ENCODE measurements at regions not wholly inside any gene's neighbourhood (a gene's known extent, or its start where the extent isn't known, plus 50 kb on each side); places are given as distances from the start of the nearest gene placed in this dataset.

DNA sequence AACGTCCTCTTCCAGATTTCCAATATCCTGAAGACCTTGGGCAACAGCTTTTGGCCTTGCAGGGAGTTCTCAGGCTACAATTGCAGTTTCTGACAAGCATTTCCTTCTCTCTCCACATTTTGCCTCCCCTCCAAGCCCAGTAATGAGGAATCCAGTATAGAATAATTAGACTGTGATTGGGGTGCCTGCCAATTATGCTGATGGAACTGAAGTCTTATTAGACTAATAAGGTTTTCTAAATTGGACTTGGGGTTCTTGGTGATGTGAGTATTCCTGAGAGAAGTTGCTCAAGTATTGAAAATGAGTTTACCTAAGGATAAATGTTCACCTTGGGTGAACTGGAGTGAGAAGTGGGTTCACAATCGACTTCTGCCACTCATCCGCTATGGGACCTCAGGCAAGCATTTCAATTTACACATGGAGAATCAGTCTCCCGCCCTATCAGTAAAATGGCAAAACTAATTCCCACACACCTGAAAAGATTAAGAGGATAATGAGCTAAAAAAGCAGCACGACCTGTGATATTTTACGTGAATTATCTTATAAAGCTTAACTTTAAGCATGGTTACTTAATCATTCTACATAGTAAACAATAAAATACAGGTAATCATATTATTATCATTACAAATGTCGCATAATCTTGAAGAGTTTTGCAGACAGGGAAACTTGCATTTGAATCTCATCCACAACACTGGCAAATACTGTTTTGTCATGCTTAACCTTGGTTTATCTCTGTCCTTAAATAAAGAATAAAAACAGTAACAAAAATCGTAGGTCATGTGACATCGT, 628.0 kb downstream of the TMEM114 start:
- TF ChIP-seq, protein P1, sequence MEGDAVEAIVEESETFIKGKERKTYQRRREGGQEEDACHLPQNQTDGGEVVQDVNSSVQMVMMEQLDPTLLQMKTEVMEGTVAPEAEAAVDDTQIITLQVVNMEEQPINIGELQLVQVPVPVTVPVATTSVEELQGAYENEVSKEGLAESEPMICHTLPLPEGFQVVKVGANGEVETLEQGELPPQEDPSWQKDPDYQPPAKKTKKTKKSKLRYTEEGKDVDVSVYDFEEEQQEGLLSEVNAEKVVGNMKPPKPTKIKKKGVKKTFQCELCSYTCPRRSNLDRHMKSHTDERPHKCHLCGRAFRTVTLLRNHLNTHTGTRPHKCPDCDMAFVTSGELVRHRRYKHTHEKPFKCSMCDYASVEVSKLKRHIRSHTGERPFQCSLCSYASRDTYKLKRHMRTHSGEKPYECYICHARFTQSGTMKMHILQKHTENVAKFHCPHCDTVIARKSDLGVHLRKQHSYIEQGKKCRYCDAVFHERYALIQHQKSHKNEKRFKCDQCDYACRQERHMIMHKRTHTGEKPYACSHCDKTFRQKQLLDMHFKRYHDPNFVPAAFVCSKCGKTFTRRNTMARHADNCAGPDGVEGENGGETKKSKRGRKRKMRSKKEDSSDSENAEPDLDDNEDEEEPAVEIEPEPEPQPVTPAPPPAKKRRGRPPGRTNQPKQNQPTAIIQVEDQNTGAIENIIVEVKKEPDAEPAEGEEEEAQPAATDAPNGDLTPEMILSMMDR (IDR thresholded peaks at IDR 0.05; ENCODE audit: insufficient read depth, low read depth, low read length, missing control alignments): no peak
- H3K4me3 ChIP-seq (ENCODE audit: low read length): no peak overlapping the region
- no peak for DNase-seq (ENCODE audit: low read depth)

DNA sequence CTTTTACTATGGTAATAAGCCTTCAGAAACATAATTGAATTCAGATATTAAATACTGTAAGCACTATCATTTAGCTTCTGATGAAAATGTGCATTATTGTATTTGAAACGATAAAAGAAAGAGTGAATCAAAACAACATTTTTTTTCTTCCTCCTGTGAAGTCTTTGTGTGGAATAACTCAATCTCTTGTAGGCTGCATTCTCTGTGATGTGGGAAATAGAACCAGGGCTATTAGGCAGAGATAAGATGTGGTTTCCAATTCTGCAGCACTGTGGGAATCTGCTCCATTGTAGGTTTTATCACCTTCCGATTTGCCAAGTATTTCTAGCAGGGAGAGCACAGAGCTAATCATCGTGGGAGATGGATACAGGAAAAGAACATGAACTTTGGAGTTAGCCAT, 624.5 kb downstream of the RBFOX1 start:
- no peak for DNase-seq (ENCODE audit: low read depth)
- no peak overlapping the region for H3K4me3 ChIP-seq (ENCODE audit: low read length)
- TF ChIP-seq, protein P1 (IDR thresholded peaks at IDR 0.05; ENCODE audit: insufficient read depth, low read depth, low read length, missing control alignments): no peak

DNA sequence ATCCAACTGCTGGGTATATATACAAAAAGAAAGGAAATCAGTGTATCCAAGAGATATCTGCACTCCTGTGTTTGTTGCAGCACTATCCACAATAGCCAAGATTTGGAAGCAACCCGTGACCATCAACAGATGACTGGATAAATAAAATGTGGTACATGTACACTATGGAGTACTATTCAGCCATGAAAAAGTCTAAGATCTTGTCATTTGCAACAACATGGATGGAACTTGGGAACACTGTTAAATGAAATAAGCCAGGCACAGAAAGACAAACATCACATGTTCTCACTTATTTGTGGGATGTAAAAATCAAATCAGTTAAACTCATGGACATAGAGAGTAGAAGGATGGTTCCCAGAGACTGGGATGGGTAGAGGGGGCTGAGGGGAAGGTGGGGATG, 620.7 kb downstream of the RBFOX1 start:
- TF ChIP-seq, protein P1 (IDR thresholded peaks at IDR 0.05; ENCODE audit: insufficient read depth, low read depth, low read length, missing control alignments): no peak
- no peak for DNase-seq (ENCODE audit: low read depth)
- H3K4me3 ChIP-seq (ENCODE audit: low read length): no peak overlapping the region

DNA sequence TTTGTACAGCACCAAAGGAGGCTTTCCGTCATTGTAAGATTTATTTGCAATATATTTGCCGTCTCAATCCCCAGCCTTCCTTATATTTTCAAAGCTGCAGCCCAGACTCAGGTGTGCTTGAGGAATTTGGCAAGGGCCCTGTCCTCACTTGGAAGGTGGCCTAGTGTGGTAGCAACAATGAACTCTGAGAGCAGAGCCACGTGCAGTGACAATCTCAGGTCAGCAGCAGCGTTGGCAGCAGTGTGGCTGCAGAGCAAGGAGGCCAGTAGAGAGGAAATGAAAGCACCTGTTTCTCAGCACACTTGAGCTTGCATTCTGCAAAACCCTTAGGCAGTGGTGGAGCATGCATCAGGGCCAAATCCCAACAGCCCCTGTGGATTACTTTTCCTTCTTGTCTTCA, 613.5 kb downstream of the RBFOX1 start:
- H3K4me3 ChIP-seq (ENCODE audit: low read length): no peak overlapping the region
- TF ChIP-seq, protein P1 (IDR thresholded peaks at IDR 0.05; ENCODE audit: insufficient read depth, low read depth, low read length, missing control alignments): no peak
- no peak for DNase-seq (ENCODE audit: low read depth)

DNA sequence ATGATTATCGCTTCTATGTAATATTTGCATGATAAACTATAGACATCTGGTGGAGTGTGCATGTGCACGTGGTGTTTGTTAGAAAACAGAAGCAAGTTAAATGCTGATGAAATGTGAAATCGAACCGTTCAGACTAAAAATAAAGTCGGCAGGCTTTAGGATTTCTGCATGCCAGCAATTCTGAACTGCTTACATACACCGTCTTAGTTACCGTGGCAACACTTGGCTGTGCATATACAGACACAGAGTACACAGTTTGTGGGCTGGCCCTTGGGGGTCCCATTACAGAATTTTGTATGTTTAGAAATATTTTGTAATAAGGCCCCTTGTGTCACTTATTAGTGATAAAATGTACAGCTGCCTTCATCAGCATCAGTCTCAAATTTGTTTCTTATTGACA, 605.5 kb downstream of the RBFOX1 start:
- TF ChIP-seq, protein P1 (IDR thresholded peaks at IDR 0.05; ENCODE audit: insufficient read depth, low read depth, low read length, missing control alignments): no peak
- H3K4me3 ChIP-seq (ENCODE audit: low read length): no peak overlapping the region
- no peak for DNase-seq (ENCODE audit: low read depth)

DNA sequence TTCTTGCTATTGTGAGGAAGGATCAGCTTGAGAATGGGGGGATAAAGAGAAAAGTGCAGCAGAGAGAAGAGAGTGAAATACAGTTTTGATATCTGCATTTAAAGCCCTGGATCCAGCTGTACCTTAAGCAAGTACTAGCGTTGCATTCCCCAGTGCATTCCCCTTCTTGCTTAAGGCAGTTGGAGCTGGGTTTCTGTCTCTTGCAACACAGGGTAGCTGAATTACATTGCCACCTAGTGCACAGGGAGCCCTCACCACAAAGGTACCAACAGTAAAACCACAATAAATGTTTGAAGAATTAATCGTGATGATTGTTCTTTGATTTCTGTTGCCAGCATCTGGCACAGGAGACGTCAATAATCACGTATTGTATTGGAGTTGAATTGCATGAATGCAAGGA, 588.7 kb downstream of the RBFOX1 start:
- TF ChIP-seq, protein P1 (IDR thresholded peaks at IDR 0.05; ENCODE audit: insufficient read depth, low read depth, low read length, missing control alignments): no peak
- H3K4me3 ChIP-seq (ENCODE audit: low read length): no peak overlapping the region
- no peak for DNase-seq (ENCODE audit: low read depth)

DNA sequence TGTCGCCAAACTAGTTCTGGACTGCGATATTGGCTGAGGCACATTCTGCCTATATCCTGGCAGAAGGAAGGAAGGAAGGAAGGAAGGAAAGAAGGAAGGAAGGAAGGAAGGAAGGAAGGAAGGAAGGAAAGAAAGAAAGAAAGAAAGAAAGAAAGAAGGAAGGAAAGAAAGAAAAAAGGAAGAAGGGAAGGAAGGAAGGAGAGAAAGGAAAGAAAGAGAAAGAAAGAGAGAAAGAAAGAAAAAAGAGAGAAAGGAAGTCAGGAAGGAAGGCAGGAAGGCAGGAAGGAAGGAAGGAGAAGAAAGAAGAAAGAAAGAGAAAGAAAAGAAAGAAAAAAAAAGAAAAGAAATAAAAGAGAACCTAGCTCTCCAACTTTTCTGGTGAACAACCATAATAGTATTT, 587.1 kb downstream of the RBFOX1 start:
- TF ChIP-seq, protein P1 (IDR thresholded peaks at IDR 0.05; ENCODE audit: insufficient read depth, low read depth, low read length, missing control alignments): no peak
- no peak for DNase-seq (ENCODE audit: low read depth)
- no peak overlapping the region for H3K4me3 ChIP-seq (ENCODE audit: low read length)
